Thoracic aorta (tissue), 2 donors: ENCODE measurements at regions not wholly inside any gene's neighbourhood (a gene's known extent, or its start where the extent isn't known, plus 50 kb on each side); places are given as distances from the start of the nearest gene placed in this dataset.
"Not testable (repeated sequence)": the region's sequence is repeated elsewhere in the genome, so short reads cannot be mapped to it uniquely, and the experiment has no call there.

Experiments used
- ATAC-seq: fragments of 150-250 bp; one replicate; pipeline ENCODE4 v1.8.0; 2017; ENCODE audit warnings: low read depth; ENCODE audit not compliant: insufficient number of reproducible peaks, low FRiP score
- DNase-seq: peaks from one replicate; pipeline ENCODE4 v3.0.0-alpha.2; 2020; ENCODE audit warnings: low spot score
- H3K27ac ChIP-seq, 2 donors: fragments of 200-600 bp; sonication (generic); 1 replicate in 1 of 2; 2 replicates in 1 of 2; pipeline ENCODE4 v1.5.1; 2016; ENCODE audit warnings: mild to moderate bottlenecking in 2 of 2, moderate library complexity in 2 of 2
- H3K27me3 ChIP-seq: fragments of 200-600 bp; sonication (generic); replicated peaks from 2 replicates; pipeline ENCODE4 v1.6.0; 2016; ENCODE audit warnings: mild to moderate bottlenecking; ENCODE audit not compliant: insufficient read depth
- H3K36me3 ChIP-seq: fragments of 200-600 bp; sonication (generic); one replicate; pipeline ENCODE4 v1.5.1; 2016
- H3K4me1 ChIP-seq, 2 donors: fragments of 200-600 bp; sonication (generic); 1 replicate in 1 of 2; 2 replicates in 1 of 2; pipeline versions ENCODE4 v1.5.1 to v1.6.0; 2016; ENCODE audit warnings: low read depth in 2 of 2, mild to moderate bottlenecking in 1 of 2; ENCODE audit not compliant: control insufficient read depth in 1 of 2
- H3K4me3 ChIP-seq: fragments of 200-600 bp; sonication (generic); 2 replicates; pipeline ENCODE4 v1.5.1; 2016; ENCODE audit warnings: mild to moderate bottlenecking
- H3K9me3 ChIP-seq: fragments of 200-600 bp; sonication (generic); 2 replicates; pipeline ENCODE4 v1.5.1; 2016
- TF ChIP-seq, protein P1 (sequence below): fragments of 200-600 bp; sonication (generic); IDR thresholded peaks from one replicate; pipeline ENCODE4 v1.5.1; 2019; ENCODE audit warnings: antibody characterized with exemption

DNA sequence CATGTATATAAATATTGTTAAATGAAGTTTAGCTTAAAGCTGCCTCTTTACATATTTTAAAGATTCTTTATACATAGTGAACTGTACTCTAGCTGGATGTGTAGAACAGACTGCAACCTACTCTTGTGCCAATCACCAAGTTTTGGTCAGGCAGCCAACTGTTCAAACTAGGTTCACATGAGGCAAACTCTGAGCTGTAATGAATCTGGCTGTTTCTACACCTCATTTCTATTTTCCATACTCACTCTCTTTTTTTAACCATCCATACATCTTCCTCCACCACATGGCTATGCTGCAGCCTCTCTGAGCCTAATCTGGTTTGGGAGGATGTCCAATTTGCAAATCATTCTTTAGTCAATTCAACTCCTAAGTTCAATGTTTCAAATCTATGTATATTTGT, 974.8 kb downstream of the CNTNAP5 start:
- TF ChIP-seq, protein P1, sequence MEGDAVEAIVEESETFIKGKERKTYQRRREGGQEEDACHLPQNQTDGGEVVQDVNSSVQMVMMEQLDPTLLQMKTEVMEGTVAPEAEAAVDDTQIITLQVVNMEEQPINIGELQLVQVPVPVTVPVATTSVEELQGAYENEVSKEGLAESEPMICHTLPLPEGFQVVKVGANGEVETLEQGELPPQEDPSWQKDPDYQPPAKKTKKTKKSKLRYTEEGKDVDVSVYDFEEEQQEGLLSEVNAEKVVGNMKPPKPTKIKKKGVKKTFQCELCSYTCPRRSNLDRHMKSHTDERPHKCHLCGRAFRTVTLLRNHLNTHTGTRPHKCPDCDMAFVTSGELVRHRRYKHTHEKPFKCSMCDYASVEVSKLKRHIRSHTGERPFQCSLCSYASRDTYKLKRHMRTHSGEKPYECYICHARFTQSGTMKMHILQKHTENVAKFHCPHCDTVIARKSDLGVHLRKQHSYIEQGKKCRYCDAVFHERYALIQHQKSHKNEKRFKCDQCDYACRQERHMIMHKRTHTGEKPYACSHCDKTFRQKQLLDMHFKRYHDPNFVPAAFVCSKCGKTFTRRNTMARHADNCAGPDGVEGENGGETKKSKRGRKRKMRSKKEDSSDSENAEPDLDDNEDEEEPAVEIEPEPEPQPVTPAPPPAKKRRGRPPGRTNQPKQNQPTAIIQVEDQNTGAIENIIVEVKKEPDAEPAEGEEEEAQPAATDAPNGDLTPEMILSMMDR, result no peak
- H3K4me1 ChIP-seq, result no peaks in the 10 kb centered on the region
- no peaks in the 10 kb centered on the region for H3K27me3 ChIP-seq
- no peaks in the 10 kb centered on the region for H3K36me3 ChIP-seq
- no peak for DNase-seq
- no peak overlapping the region for H3K4me3 ChIP-seq
- no peak overlapping the region for H3K27ac ChIP-seq
- ATAC-seq, result no peak
- H3K9me3 ChIP-seq, result no peaks in the 10 kb centered on the region

- H3K27ac ChIP-seq, result no peak overlapping the region
- DNase-seq (no peak), ATAC-seq (peak; percentile 33)
- H3K36me3 ChIP-seq, result no peaks in the 10 kb centered on the region
- no peak overlapping the region for H3K4me3 ChIP-seq
- no peaks in the 10 kb centered on the region for H3K9me3 ChIP-seq
- TF ChIP-seq, protein P1, result no peak
- H3K27me3 ChIP-seq, result no peaks in the 10 kb centered on the region
- H3K4me1 ChIP-seq, result no peaks in the 10 kb centered on the region
Measured at GRCh38 chr2:125004106-125004800, 979.2 kb downstream of the CNTNAP5 start.

DNA sequence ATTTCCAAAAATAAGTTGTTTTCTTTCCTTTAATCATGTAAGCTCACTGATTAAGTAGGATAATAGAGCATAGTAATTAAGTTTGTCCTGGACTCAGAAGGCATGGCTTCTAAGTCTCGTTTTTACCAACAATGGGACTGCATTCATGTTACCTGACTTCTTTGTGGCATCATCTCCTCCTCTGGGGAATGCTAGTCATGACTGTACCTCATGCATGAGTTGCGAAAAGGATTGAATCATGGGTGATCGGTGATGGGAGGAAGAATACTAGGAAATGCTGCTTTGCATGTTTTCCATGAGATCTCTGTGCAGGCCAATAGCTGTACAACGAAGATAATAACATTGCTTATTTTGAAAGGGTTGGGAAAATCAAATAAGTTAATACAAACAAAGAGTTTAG, 981.6 kb downstream of the CNTNAP5 start:
- no peak overlapping the region for H3K27ac ChIP-seq
- no peaks in the 10 kb centered on the region for H3K9me3 ChIP-seq
- no peak for ATAC-seq
- H3K4me3 ChIP-seq, result no peak overlapping the region
- DNase-seq, result no peak
- H3K27me3 ChIP-seq, result no peaks in the 10 kb centered on the region
- H3K4me1 ChIP-seq, result no peaks in the 10 kb centered on the region
- TF ChIP-seq, protein P1, result no peak
- no peaks in the 10 kb centered on the region for H3K36me3 ChIP-seq

- not testable (repeated sequence) for ATAC-seq, H3K4me3 ChIP-seq, DNase-seq, H3K36me3 ChIP-seq, H3K27ac ChIP-seq, H3K27me3 ChIP-seq, H3K4me1 ChIP-seq, H3K9me3 ChIP-seq
Measured at GRCh38 chr2:125028721-125029120, 1003.6 kb downstream of the CNTNAP5 start.

- H3K9me3 ChIP-seq, result no peaks in the 10 kb centered on the region
- DNase-seq (no peak), ATAC-seq (no peak)
- no peaks in the 10 kb centered on the region for H3K36me3 ChIP-seq
- TF ChIP-seq, protein P1, result no peak
- H3K4me3 ChIP-seq, result no peak overlapping the region
- no peak overlapping the region for H3K27ac ChIP-seq
- H3K27me3 ChIP-seq, result no peaks in the 10 kb centered on the region
- H3K4me1 ChIP-seq, result no peaks in the 10 kb centered on the region
Measured at GRCh38 chr2:125033871-125034270, 1008.8 kb downstream of the CNTNAP5 start.

- ATAC-seq (no peak), DNase-seq (no peak)
- Histone ChIP-seq H3K4me3 (no peak overlapping the region), H3K4me1 (no peaks in the 10 kb centered on the region), H3K36me3 (no peaks in the 10 kb centered on the region), H3K27me3 (no peaks in the 10 kb centered on the region), H3K9me3 (no peaks in the 10 kb centered on the region), H3K27ac (no peak overlapping the region)
- TF ChIP-seq, protein P1, result no peak
Measured at GRCh38 chr2:125037135-125037653, 1012.1 kb downstream of the CNTNAP5 start.
